ENCODE measurements at regions not wholly inside any gene's neighbourhood (a gene's known extent, or its start where the extent isn't known, plus 50 kb on each side); places are given as distances from the start of the nearest gene placed in this dataset.

Small RNA genes in the stretch of these regions (small RNA-seq; reads per million reads assigned to genes)
- 0 reads per million in 2 donors for gene AL589743.6
